Activated CD8-positive, alpha-beta memory T cell treated with anti-CD3 and anti-CD28 coated beads, Interleukin-2, amount 50 U/mL, for 1 hour (primary cell): ENCODE measurements at regions not wholly inside any gene's neighbourhood (a gene's known extent, or its start where the extent isn't known, plus 50 kb on each side); places are given as distances from the start of the nearest gene placed in this dataset.
"Not testable (repeated sequence)": the region's sequence is repeated elsewhere in the genome, so short reads cannot be mapped to it uniquely, and the experiment has no call there.

Experiments
- DNase-seq: peaks from one replicate; pipeline ENCODE4 v3.0.0-alpha.2; 2020; ENCODE audit errors: extremely low read depth

DNA sequence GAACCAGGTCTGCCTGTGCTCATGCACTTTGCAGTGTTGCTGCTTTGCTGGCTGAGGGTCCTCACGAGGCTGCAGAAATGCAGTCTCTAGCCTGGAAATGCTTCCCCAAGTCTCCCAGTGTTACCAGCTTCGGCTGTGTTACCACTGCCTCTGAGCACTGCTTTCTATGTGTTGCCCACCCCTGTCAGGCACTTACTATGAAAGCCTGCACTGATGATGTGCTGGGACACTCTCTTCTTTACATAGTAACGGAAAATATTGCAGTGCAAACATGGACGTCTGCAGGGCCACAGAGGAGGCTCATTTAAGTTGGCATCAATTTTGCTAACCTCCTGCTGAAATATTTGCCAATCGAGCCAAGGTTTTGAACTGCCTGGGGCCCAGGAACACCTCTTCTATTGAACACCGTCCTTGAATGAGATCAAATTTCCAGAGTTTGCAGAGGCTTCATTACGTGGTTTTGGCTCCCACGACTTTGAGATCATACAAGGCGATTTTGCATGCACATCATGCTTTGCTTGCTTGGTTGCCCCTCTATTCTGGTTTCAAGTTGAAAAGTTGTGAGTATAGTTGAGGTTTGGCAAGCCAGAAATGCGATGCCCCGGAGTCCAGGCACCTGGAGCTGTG lies 404.7 kb upstream of the PODXL start:
- no peak for DNase-seq

DNA sequence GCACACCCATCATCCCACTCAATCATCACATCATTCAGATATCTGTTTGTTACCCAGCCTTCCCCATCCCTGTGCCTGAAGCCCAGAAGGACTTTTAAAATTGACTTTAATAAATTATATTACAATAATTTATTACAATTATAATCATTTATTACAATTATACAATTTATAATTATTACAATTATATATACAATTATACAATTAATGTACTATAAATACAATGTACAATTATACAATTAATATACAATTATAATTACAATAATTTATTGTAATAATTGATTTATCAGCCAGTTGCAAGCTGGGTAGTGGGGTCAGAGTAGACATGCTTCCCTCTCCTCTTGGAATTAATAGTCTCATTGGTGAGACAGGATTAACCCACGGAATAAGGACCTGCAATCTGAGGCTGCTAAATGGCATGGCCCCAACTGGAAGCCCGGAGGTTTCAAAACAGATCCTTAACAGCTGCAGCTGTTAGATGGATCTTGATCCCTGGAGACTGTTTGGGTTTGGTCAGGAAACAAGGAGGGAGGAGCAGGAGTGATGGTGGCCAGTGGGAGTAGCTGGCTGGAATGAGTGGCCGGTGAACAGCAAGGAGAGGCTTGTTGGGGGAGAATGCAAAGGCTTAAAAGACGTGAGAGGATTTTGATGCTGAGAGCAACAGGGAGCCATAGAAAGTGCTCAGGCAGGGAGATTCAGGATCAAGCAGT lies 402.8 kb upstream of the PODXL start:
- DNase-seq: no peak

DNA sequence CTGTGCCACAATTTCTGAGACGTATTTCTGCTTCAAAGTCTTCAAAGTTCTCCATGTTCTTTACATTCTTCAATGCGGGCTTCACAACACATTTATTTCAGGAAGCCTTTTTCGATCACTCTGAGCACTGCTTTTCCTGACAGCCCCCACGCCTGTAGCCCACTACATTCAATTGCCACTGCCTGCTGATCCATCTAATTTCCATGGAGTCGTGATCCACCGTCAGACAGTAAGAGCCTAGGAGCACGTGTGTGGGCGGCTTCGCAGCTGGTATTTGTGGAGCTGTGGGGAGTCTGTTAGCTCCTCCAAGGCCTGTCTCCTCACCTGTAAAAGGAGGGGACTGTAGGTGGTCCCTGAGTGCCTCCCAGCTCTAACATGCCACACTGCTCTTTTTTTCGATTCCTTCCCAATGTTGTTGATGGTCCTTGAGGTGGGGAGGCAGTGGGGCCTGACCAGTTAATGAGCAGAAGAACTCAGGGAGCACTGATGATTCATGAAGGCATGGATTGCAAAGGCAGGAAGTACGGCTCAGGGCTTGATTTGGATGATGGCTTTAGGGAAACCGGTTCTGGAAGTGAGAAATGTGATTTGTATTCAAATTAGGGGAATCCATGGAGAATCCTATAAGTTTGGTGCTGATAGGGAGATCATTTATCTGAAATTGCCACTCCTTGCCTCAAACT lies 401.1 kb upstream of the PODXL start:
- DNase-seq: no peak

DNA sequence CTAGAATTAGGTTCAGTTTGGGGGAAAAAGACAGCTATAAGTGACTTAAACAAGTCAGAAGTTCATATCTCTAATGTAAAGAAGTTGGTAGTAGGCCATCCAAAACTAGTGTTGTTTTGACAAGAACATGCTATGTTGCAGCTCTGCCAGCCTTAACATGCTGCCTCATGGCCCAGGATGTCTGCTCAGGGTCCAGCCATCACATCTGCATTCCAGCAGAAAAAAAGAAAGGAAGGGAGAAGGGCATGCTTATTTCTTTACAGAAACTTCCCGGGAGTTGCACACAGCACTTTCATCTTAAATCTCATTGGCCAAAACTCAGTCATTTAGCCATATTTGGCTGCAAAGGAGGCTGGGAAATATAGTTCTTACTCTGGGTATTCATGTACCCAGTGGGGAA lies 400.4 kb upstream of the PODXL start:
- DNase-seq: no peak

- no peak for DNase-seq
Measured at GRCh38 chr7:131955679-131956078, 399.3 kb upstream of the PODXL start.

- DNase-seq: no peak
Measured at GRCh38 chr7:131953184-131953583, 396.8 kb upstream of the PODXL start.

DNA sequence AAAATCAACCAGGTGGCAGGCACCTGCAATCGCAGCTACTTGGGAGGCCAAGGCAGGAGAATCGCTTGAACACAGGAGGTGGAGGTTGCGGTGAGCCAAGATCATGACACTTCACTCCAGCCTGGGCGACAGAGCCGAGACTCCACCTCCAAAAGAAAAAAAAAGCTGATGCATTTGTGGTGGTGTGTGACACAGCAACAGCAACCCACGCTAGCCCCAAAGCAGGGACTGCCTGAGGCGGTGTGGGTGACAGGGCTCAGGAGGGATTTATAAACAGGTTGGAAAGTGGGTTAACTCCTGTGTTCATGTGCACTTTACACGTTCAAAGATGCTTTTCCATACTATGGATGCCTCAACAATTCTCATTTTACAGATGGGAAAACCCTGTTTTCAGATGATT lies 395.9 kb upstream of the PODXL start:
- DNase-seq: no peak

DNA sequence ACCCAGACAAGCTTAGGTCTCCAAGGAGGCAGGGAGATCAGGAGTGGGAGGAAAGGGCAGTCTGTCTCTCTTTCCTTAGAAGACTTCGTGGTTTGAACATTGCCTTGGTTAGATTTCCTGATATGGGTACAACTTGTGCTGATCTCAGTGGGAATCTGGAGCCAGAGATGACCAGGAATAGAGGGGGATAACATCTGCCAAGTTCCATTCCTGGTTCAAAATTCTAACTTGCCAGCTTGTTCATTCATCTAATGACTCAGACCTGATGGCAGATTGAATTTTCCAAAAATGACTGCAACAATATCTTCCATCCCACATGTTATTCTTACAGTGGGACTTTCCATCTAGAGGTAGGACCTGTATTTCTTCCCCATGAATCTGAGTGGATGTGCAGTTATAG lies 394.3 kb upstream of the PODXL start:
- no peak for DNase-seq

DNA sequence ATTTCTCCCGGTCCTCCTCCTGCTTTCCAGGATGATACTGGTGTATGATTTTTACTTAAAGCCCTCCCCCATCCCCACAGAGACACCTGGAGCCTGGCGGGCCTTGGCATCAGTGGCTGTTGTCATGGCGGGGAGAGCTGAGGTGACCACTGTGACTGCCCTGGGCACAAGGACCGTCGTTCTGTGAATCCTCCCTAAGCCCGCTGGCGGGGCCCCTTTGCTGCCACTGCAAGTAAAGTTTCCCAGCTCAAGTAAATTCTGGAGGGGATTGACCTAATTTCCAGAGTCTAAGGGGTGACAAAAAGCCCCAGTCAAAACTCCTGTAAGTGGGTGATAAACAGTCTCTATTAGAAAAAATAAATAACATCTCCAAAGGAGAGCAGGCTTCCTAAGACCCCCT lies 393.2 kb upstream of the PODXL start:
- no peak for DNase-seq

DNA sequence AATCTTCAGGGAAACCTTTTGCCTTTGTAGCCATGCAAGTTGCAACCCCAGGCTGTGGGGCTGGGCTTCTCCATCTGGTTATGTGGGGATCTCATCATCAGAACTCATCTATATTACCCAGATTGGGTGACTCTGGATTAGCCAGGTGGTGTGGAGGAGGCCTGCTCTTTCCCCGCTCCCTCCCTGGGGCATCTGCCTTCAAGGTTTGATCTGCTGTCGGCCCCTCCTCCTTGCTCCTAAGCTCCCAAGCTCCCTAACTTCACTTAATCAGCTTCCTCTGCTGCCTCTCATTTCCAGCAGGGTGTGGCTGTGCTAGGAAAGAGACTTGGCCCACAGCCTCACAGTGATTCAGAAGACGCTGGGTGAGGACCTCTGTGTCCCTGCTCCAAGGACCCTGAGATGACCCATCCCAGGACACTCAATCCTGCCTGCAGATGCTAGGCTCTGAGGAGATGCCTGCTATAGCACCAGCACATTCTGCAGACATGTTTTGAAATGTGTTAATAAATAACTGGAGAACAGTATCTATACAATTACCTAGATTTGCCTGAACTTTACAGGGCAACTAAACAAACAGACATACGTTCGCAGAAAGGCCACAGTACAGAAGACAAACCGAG lies 392.1 kb upstream of the PODXL start:
- DNase-seq: no peak

GRCh38 chr7:131947661-131948060 lies 391.2 kb upstream of the PODXL start:
- no peak for DNase-seq

GRCh38 chr7:131945957-131946544 lies 389.6 kb upstream of the PODXL start:
- no peak for DNase-seq

- DNase-seq: no peak
Measured at GRCh38 chr7:131945313-131945911, 389.0 kb upstream of the PODXL start.

- DNase-seq: no peak
Measured at GRCh38 chr7:131944556-131945069, 388.2 kb upstream of the PODXL start.

- DNase-seq: no peak
Measured at GRCh38 chr7:131943646-131944045, 387.2 kb upstream of the PODXL start.

GRCh38 chr7:131943211-131943610 lies 386.8 kb upstream of the PODXL start:
- no peak for DNase-seq

GRCh38 chr7:131942287-131943150 lies 386.1 kb upstream of the PODXL start:
- DNase-seq: no peak

DNA sequence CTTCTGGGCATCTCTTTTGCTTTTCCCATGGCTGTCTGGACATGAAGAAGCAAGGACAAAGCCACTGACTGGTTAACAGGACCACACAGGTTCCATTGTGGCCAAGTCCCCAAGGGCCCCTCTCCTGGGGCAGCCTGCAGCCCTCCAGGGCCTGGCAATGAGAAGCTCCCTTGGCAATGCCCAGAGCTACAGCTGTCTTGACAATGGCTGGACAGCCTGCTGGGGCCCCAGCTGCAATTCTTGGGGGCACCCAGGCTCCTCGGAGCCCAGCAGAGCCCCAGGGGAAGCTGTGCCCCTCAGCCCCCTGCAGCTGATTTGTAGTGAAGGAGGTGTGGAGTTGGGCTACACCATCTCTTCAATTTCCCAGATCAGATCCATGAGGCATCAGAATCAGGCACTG lies 384.9 kb upstream of the PODXL start:
- no peak for DNase-seq

DNA sequence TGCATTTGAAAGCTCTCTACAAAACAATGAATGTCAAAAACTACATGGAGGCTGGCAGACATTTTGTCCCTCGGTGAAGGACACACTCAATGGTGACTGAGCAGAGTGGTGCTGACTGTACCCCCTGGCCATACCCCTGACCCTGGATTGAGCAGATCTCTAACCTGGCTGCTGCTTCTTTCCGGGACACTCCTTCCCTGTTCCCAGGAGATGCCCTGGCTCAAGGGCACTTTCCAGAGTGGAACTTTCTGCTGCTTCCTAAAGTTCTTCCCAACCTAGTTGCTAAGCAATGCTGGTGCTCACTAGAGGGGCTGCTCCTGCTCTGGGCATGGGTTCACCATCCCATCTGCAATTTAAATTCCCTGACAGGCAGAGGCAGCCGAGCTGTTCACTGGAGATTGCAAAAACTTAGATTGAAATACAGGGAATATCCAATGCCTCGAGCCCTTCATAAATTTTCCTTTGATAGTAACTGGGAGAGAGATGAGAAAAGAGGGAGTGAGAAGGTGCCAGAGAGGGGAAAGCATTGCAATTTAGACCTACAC lies 384.3 kb upstream of the PODXL start:
- no peak for DNase-seq

- not testable (repeated sequence) for DNase-seq
Measured at GRCh38 chr7:131938788-131939187, 382.4 kb upstream of the PODXL start.
